Activated T-cell treated with anti-CD3 and anti-CD28 coated beads, Interleukin-2, amount 50 U/mL, for 1 hour (primary cell): ENCODE measurements at regions not wholly inside any gene's neighbourhood (a gene's known extent, or its start where the extent isn't known, plus 50 kb on each side); places are given as distances from the start of the nearest gene placed in this dataset.

Experiments
- DNase-seq: peaks from one replicate; pipeline ENCODE4 v3.0.0-alpha.2; 2020

DNA sequence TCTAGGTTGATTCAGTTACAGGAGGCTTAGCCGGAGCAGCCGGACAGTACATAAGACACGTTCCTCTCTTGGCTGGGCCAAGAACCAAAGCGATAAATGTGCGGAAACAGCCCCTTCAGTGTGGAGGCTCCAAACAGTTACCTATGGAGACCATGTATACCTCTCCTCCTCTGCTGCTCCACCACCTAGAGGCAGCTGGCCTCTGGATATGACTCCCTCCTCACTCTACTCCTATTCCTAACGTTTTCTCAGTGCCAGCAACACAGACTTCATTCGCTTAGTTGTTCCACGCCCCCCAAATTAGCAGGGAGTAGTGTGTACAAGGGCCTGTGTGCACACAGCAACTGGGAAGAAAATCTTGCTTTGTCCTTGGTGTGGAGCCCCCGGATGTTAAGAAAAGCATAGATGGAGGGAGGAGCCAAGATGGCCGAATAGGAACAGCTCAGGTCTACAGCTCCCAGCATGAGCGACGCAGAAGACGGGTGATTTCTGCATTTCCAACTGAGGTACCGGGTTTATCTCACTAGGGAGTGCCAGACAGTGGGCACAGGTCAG is 362.3 kb upstream of the KIRREL3 start:
- DNase-seq = no peak

DNA sequence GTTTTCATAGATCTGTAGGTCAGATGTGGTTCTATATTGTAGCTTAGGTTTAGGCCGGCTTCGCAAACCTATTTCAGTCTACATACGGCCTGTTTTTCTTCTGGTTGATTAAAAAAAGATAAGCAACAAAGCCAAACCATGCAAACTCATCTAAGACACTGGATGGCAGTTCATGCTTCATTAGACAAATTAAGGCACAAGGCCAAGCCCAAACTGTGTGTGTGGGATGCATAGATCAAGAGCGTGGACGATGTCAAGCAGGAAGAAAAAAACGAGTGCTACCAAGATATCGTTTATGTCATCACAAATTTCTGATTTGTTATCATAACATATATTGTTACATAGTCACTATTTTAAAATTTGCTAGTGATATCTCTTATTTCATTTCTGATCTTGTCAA is 357.6 kb upstream of the KIRREL3 start:
- no peak for DNase-seq

DNA sequence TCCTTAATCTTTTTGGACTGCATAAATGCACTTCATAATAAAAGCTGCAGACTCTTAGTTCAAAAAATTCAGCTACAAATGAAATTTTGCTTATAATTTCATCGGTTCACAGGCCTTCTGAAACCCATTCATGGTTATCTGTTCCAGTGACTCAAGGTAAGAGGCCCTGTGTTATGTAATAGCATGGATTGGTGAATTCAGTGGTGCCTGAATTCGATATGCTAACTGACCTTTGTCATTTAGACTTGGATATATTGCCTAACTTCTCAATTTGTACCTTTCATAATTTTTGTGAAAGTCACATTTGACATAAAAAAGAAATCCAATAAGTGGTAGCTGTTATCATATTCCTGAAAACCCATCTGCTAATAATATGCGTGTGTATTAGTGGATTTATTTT is 349.9 kb upstream of the KIRREL3 start:
- DNase-seq = no peak

- DNase-seq = no peak
These were observed 345.4 kb upstream of the KIRREL3 start for GRCh38 chr11:127345819-127346459.

- DNase-seq = no peak
These were observed 339.9 kb upstream of the KIRREL3 start for GRCh38 chr11:127340438-127340837.

GRCh38 chr11:127339376-127339775 is 338.8 kb upstream of the KIRREL3 start:
- no peak for DNase-seq

DNA sequence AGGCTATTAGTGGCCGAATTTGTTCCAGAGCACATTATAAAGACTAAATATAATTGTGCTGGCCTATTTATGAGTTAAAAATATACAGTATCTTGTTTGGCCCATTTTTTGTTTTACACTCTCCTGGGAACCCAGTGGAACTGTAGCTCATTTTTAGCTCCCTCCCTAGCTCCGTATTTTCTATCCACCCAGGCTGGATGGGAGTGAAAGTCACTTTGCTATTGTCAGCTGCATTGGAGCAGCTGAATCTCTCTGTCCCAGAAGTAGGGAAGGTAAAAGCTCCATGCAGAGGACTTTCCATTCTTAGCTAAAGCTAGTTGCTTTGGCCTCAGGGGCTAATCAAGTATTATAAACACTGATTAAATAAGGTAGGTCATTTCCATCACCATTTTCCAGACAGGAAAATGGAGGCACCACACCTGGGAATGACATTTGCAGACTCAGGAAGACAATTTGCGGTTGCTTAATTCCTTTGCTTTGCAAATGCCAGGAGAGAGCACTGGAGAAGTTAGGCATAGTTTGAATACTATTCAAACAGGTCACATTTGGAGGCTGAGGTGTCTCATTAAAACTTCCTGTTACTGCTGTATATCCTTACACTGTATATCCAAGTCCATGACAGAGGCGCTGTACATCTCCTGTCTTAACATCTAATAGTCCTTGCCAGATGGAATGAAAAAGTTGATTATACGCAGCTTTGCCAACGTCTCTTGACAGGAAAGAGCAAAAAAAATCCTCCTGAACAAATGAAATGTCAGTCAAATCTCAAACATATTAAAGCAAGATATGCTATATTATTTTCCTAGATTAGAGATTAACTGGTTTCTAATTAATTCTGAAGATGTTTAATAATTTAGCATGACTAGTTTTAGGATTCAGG is 338.1 kb upstream of the KIRREL3 start:
- no peak for DNase-seq

DNA sequence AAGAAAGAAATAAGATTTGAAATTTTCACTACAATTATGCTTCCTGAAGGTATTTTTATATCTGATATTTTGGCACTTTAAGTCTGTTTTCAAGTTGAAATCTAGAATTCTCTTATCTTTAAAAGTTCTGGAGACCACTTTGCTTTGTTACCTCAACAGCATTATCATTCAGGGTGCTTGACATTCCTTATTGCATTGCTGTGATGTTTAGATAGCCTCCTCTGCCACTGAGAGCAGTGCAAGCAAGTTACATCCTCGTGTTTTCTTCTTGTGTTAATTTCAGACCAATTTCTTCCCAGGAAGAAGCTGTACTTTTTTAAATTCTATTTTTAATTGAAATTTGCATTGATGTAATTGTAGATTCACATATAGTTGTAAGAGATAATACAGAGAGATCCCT is 333.9 kb upstream of the KIRREL3 start:
- DNase-seq = no peak

DNA sequence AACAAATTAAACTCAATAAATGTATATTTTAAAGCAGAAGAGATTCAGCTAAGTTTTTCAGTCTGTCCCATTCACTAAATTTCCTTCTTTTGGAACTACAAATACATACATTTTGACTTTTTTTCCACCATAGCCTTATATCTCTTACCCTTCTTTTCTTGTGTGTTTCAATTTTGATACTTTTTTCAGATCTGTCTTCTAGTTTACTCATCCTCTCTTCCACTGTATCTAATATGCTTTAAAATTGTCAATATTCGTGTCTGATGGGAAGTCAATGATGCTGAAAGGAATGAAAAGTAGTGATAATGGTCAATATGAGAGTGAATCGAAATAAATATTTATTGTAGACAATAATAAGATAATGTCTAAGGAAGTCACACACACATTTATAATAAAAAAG is 332.3 kb upstream of the KIRREL3 start:
- no peak for DNase-seq

DNA sequence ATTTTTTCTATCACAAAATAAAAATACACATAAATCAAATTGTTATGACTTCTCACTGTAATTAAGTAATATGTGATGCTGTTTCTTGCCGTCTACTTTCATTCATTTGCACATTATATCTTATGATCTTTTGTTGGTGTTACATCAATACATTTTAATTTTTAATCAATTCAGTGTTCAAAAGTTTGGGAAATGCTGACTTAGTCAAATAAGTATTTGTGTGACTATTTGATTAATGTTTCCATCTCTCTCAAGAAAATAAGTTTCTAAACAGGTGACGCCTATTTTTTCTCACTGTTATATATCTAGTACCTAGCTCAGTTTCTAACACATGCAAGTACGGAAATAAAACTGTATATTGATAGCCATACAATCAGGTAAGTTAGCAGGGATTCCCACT is 329.5 kb upstream of the KIRREL3 start:
- no peak for DNase-seq

- no peak for DNase-seq
These were observed 307.7 kb upstream of the KIRREL3 start for GRCh38 chr11:127308291-127308690.

DNA sequence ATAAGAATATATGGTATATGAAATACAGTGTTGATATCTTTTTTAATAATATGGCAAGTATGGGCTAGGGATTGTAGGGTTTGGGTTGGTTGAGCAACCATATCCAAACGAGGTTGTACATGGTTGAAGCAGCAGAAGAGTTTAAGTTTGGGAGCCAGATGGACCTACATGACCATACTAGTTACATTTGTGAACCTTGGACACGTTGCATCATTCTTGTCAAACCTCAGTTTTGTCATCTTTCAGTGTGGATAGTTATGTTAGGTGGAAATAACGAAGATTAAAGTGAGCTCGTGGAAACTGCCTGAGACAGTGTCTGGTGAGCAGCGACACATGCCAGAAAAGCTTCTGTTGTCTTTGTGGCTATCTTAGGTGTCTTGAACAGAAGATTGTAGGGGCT is 307.1 kb upstream of the KIRREL3 start:
- DNase-seq = no peak

- no peak for DNase-seq
These were observed 304.1 kb upstream of the KIRREL3 start for GRCh38 chr11:127304634-127305033.

- no peak for DNase-seq
These were observed 288.4 kb upstream of the KIRREL3 start for GRCh38 chr11:127288926-127289325.

- no peak for DNase-seq
These were observed 281.0 kb upstream of the KIRREL3 start for GRCh38 chr11:127281534-127281933.

DNA sequence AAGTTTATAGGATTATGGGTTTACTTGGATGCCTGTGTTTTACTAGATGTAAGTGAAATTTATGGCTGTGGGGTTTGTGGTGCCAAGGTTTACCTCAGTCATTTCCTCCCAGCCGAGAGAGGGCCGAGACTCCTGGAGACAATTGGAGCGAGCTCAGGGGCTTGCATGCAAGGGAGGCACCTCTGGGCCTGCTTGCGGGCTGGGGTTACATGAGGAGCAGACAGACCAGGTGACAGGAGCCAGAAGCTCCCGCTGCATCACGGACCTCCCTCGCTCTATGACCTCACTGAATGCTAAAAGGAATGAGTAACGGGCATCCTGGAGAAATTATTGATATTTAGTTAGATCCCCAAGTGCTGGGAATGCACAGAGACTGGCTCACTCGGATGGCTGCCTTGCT is 275.2 kb upstream of the KIRREL3 start:
- DNase-seq = no peak

GRCh38 chr11:127274328-127274676 is 273.7 kb upstream of the KIRREL3 start:
- DNase-seq = no peak

DNA sequence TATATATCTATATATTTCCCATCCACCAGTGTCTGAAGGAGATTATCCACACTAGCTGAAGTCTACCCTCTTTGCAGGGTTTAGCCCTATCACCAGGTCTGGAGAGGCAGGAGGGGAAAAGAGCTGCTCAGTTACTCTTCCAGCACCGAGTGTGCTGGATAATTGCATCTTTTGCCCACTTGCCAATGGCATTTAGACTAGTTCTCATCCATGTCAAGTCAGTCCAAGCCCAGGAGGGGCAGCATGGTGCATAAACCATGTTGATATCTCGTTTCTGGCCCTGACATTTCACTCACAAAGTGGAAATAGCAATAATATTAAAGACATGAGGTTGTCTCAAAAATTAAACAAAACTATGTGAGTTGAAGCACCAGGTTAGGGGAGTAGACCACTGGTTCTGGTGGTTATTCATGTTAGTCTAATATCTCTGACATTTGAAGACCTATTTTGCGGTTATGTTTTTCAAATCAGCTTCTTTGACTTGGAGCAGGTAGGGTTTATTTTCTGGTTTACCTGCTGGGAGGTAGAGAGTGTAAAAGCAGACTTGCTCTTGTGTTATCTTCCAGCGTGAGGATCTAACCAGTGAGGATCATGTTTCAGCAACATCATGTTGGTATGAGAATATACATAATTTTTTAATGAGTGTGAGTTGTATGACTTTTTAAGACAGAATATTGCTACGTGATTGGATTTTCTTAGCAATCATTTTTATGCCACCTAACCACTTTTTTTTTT is 273.2 kb upstream of the KIRREL3 start:
- no peak for DNase-seq

DNA sequence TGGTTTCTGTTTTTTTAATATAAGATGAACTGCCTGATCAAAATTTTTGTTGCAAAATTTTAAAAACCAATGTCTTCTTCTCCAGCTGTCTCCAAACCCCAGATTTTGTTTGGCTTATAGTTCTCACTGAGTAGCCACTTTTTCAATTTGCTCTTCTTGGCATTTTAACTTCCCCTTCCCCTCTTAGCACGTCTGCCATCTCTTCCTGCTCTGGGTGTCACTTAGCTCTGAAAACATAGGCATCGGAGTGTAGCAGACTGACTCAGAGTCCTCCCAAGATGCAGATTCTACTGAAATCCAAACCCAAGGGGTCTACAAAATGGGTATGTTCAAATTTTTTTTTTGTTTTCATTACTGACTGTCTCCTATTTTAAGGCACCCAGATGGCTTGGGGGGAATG is 270.3 kb upstream of the KIRREL3 start:
- no peak for DNase-seq

GRCh38 chr11:127269911-127270310 is 269.3 kb upstream of the KIRREL3 start:
- DNase-seq = no peak

DNA sequence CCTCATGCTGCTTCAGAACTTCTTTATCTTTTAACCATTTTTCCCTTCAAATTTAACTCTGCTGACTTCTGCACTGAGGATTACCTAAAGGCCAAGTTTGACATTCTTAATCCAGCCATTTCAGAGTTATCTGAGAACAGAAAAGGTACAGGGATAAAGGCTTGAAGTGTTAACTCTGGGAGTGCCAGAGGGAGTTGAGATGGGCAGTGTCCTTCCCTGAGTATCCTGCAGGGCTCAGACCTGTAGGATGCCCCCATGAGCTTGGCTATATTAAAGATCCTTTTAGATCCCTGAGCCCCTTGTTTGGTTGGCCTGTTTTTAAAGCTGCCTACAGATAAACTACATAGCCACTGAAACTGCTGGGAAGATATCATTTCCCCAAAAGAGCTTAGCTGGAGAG is 268.4 kb upstream of the KIRREL3 start:
- no peak for DNase-seq

DNA sequence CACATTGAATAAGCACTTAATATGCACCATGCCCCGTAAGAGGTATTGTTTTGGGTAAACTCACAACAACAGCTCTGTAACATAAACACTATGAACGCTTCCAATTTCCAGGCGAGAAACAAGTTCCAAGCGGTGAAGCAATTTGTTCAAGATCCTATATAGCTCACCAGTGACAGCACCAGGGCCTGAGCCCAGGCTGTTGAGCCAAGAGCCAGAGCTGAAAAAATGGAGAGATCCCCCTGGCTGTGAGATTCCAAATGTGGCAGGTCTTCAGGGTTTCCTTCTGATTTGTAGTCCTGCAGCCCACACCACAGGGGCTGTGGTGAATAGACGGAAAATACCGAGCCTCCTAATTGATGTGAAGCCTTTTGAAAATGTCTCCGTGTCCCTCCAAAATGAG is 268.0 kb upstream of the KIRREL3 start:
- DNase-seq = no peak

DNA sequence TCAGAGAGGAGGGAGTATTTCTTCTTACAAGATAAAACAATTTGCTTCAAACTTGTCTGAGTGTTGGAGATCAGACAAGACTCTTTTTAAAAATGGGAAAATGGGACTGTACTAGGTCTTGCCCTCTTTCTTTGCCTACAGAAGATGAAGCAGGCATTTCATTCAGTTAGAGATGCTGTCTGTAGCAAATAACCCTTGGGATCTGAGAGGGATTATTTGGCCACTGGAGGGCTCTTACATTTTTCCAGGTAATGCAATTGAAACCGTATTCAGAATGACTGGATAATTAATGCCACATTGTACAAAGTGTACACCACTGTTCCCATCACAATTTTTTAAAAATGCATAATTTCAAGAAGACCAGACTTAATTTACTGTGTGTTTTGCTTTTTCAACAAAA is 258.5 kb upstream of the KIRREL3 start:
- DNase-seq = no peak

GRCh38 chr11:127255209-127255608 is 254.6 kb upstream of the KIRREL3 start:
- no peak for DNase-seq
